GM21619 (cell line): ENCODE measurements at regions not wholly inside any gene's neighbourhood (a gene's known extent, or its start where the extent isn't known, plus 50 kb on each side); places are given as distances from the start of the nearest gene placed in this dataset.
A peak's percentile ranks its signal among the peaks of the same experiment; 100 is the strongest.
"Not testable (repeated sequence)": the region's sequence is repeated elsewhere in the genome, so short reads cannot be mapped to it uniquely, and the experiment has no call there.

ENCODE experiments used
- ATAC-seq: cut with Tn5 transposase; IDR thresholded peaks from one replicate; pipeline ENCODE4 v1.9.1; 2021; ENCODE audit not compliant: unreplicated experiment

GRCh38 chr6:57984575-57984974, 667.1 kb downstream of the PRIM2 start:
- ATAC-seq, result not testable (repeated sequence)

- ATAC-seq, result not testable (repeated sequence)
These were observed 668.3 kb downstream of the PRIM2 start for GRCh38 chr6:57985734-57986133.

GRCh38 chr6:57986584-57986983, 669.2 kb downstream of the PRIM2 start:
- ATAC-seq, result peak; percentile 100

GRCh38 chr6:57989520-57990080, 672.2 kb downstream of the PRIM2 start:
- not testable (repeated sequence) for ATAC-seq

GRCh38 chr6:57998858-57999619, 681.6 kb downstream of the PRIM2 start:
- ATAC-seq, result not testable (repeated sequence)

- not testable (repeated sequence) for ATAC-seq
These were observed 682.8 kb downstream of the PRIM2 start for GRCh38 chr6:58000233-58000632.

- ATAC-seq, result not testable (repeated sequence)
These were observed 686.2 kb downstream of the PRIM2 start for GRCh38 chr6:58003417-58004167.

- ATAC-seq, result not testable (repeated sequence)
These were observed 690.0 kb downstream of the PRIM2 start for GRCh38 chr6:58007334-58008000.

GRCh38 chr6:58008001-58008335, 690.5 kb downstream of the PRIM2 start:
- ATAC-seq, result not testable (repeated sequence)

- ATAC-seq, result not testable (repeated sequence)
These were observed 694.6 kb downstream of the PRIM2 start for GRCh38 chr6:58011954-58012600.

- ATAC-seq, result not testable (repeated sequence)
These were observed 699.2 kb downstream of the PRIM2 start for GRCh38 chr6:58016614-58017013.

GRCh38 chr6:58028188-58028587, 710.8 kb downstream of the PRIM2 start:
- not testable (repeated sequence) for ATAC-seq

GRCh38 chr6:58038213-58038612, 720.8 kb downstream of the PRIM2 start:
- not testable (repeated sequence) for ATAC-seq

GRCh38 chr6:58046584-58046983, 729.2 kb downstream of the PRIM2 start:
- not testable (repeated sequence) for ATAC-seq

- not testable (repeated sequence) for ATAC-seq
These were observed 730.0 kb downstream of the PRIM2 start for GRCh38 chr6:58047389-58047788.

GRCh38 chr6:58047865-58048264, 730.4 kb downstream of the PRIM2 start:
- ATAC-seq, result not testable (repeated sequence)

- not testable (repeated sequence) for ATAC-seq
These were observed 738.2 kb downstream of the PRIM2 start for GRCh38 chr6:58055465-58056176.

- ATAC-seq, result not testable (repeated sequence)
These were observed 742.3 kb downstream of the PRIM2 start for GRCh38 chr6:58059701-58060100.

GRCh38 chr6:58063542-58063941, 746.1 kb downstream of the PRIM2 start:
- not testable (repeated sequence) for ATAC-seq
